ENCODE measurements at regions not wholly inside any gene's neighbourhood (a gene's known extent, or its start where the extent isn't known, plus 50 kb on each side); places are given as distances from the start of the nearest gene placed in this dataset.
"Not testable (repeated sequence)": the region's sequence is repeated elsewhere in the genome, so short reads cannot be mapped to it uniquely, and the experiment has no call there.

DNA sequence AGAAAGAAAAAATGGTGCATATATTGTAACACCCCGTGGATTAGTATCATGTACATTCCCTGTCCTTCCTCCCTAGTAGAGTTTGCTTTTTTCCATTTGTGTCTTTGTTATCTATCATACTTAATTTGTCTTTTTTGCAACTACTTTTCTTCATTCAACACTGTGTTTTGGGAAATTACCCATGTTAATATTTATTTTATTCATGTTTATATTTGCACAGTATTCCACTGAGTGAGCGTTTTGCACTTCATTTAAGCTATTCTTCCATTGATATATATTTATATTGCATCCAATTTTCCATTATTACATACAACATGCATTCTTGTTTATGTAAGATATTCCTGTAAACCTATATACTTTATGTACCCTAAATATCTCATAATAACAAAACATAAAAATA, 57.6 kb upstream of the FAM171A1 start:
- 46 to 56% methylated on average over 2 of the region's 2 CpGs for WGBS, 2 donors (ENCODE audit: low coverage in 1 of 2)
- DNase-seq = no peak
- no peak overlapping the region for H3K4me3 ChIP-seq
- in situ Hi-C loops (cut with MboI; ENCODE audit: low pct_ligation_motif_present in 1 of 4, low pct_unique_long_range_greater_than_20kb in 1 of 4, low sequenced_read_pairs in 3 of 4) (loop anchor here in 1 of 4 donors (25.0 kb wide), 2 partner anchors 284 to 384 kb away; partner anchors contain the start of gene ITGA8), intact Hi-C loops (cut with DNase I; ENCODE audit: low total_unique reads) (no loop called here)
- H3K27ac ChIP-seq = no peak overlapping the region
- H3K36me3 ChIP-seq = no peaks in the 10 kb centered on the region
- no peaks in the 10 kb centered on the region for H3K27me3 ChIP-seq
- TF ChIP-seq EP300 (IDR thresholded peaks at IDR 0.05; ENCODE audit: low read depth) (no peak), POLR2A (IDR thresholded peaks at IDR 0.05) (no peak), POLR2AphosphoS5 (IDR thresholded peaks at IDR 0.05) (no peak)
- TF ChIP-seq, protein P1, sequence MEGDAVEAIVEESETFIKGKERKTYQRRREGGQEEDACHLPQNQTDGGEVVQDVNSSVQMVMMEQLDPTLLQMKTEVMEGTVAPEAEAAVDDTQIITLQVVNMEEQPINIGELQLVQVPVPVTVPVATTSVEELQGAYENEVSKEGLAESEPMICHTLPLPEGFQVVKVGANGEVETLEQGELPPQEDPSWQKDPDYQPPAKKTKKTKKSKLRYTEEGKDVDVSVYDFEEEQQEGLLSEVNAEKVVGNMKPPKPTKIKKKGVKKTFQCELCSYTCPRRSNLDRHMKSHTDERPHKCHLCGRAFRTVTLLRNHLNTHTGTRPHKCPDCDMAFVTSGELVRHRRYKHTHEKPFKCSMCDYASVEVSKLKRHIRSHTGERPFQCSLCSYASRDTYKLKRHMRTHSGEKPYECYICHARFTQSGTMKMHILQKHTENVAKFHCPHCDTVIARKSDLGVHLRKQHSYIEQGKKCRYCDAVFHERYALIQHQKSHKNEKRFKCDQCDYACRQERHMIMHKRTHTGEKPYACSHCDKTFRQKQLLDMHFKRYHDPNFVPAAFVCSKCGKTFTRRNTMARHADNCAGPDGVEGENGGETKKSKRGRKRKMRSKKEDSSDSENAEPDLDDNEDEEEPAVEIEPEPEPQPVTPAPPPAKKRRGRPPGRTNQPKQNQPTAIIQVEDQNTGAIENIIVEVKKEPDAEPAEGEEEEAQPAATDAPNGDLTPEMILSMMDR (IDR thresholded peaks at IDR 0.05) = no peak
- no peaks in the 10 kb centered on the region for H3K4me1 ChIP-seq
- H3K9me3 ChIP-seq = no peaks in the 10 kb centered on the region

DNA sequence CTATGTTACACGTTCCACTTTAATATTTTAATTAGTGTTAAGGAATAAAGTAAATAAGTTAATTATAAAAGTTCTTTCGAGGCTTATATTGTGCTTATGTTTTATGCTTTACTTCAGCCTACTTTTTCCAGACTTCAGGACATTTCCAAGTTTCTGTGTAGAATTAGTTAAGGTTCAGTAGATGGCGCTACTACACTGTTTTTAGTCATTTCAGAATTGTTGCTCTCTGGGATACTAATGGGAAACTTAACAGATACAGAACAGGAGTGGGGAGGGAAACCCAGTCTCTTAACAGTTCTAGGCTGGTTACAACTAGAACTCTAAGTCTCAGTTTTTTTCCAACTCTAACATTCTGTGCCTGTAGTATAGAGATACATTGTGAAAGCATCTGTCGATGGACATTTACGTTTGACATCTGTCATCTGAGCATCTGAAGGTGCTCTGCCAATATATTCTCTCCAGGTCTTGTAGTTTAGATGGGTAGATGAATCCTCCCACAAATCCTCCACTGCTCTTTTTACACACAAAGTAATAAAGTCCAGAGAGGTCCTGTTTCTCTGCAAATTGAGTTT, 56.8 kb upstream of the FAM171A1 start:
- in situ Hi-C loops (cut with MboI; ENCODE audit: low pct_ligation_motif_present in 1 of 4, low pct_unique_long_range_greater_than_20kb in 1 of 4, low sequenced_read_pairs in 3 of 4) (loop anchor here in 1 of 4 donors (25.0 kb wide), 2 partner anchors 284 to 384 kb away; partner anchors contain the start of gene ITGA8), intact Hi-C loops (cut with DNase I; ENCODE audit: low total_unique reads) (no loop called here)
- Histone ChIP-seq H3K4me1 (no peaks in the 10 kb centered on the region), H3K4me3 (no peak overlapping the region), H3K36me3 (no peaks in the 10 kb centered on the region), H3K27ac (no peak overlapping the region), H3K27me3 (no peaks in the 10 kb centered on the region), H3K9me3 (no peaks in the 10 kb centered on the region)
- no peak for DNase-seq
- WGBS, 2 donors (ENCODE audit: low coverage in 1 of 2) = 33 to 38% methylated on average over 5 of the region's 5 CpGs
- no peak for TF ChIP-seq POLR2AphosphoS5 (IDR thresholded peaks at IDR 0.05)
- TF ChIP-seq EP300 (IDR thresholded peaks at IDR 0.05; ENCODE audit: low read depth) = no peak
- no peak for TF ChIP-seq POLR2A (IDR thresholded peaks at IDR 0.05)
- TF ChIP-seq, protein P1 (IDR thresholded peaks at IDR 0.05) = peak; percentile 34 to 48 (median 43)

DNA sequence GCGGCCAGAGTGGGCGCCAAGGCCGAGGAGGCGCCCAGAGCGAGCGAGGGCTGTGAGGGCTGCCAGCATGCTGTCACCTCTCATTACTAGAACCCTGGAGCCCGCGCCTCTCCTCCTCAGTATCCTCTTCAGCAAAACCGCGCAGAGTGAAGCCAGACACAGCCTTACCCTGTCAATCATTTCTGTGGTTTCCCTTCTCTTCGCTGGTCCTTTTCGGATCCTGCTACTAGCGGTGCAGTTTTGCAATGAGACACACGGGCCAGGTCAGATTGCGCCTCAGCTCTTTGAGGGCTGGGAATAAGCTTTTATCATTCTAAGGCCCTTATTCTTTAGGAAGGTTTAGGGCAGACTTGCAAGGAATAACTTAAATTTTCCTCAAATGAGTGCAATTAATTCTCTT, 55.5 kb upstream of the FAM171A1 start:
- no peaks in the 10 kb centered on the region for H3K27me3 ChIP-seq
- intact Hi-C loops (cut with DNase I; ENCODE audit: low total_unique reads) = no loop called here
- no peak overlapping the region for H3K27ac ChIP-seq
- H3K36me3 ChIP-seq = no peaks in the 10 kb centered on the region
- DNase-seq = no peak
- in situ Hi-C loops (cut with MboI; ENCODE audit: low pct_ligation_motif_present in 1 of 4, low pct_unique_long_range_greater_than_20kb in 1 of 4, low sequenced_read_pairs in 3 of 4) = loop anchor here in 1 of 4 donors (25.0 kb wide), 2 partner anchors 286 to 386 kb away; partner anchors contain the start of gene ITGA8
- TF ChIP-seq EP300 (IDR thresholded peaks at IDR 0.05; ENCODE audit: low read depth) (no peak), POLR2AphosphoS5 (IDR thresholded peaks at IDR 0.05) (no peak), POLR2A (IDR thresholded peaks at IDR 0.05) (no peak)
- TF ChIP-seq, protein P1 (IDR thresholded peaks at IDR 0.05) = no peak
- no peaks in the 10 kb centered on the region for H3K4me1 ChIP-seq
- no peak overlapping the region for H3K4me3 ChIP-seq
- no peaks in the 10 kb centered on the region for H3K9me3 ChIP-seq
- 78% methylated on average over 13 of the region's 15 CpGs; no CpG with 5 or more reads in 1 of the 2 donors for WGBS, 2 donors (ENCODE audit: low coverage in 1 of 2)

DNA sequence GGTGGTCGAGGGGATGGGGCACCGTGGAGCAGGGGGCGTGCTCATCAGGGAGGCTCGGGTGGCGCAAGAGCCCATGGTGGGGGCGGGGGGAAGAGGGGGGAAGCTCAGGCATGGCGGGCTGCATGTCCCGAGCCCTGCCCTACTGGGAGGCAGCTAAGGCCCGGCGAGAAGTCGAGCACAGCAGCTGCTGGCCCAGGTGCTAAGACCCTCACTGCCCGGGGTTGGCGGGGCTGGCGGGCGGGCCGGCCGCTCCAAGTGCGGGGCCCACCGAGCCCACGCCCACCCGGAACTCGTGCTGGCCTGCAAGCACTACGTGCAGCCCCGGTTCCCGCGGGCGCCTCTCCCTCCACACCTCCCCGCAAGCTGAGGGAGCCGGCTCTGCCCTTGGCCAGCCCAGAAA, 55.0 kb upstream of the FAM171A1 start:
- Histone ChIP-seq H3K4me1 (no peaks in the 10 kb centered on the region), H3K27ac (no peak overlapping the region), H3K4me3 (no peak overlapping the region), H3K27me3 (no peaks in the 10 kb centered on the region), H3K36me3 (no peaks in the 10 kb centered on the region), H3K9me3 (no peaks in the 10 kb centered on the region)
- WGBS, 2 donors (ENCODE audit: low coverage in 1 of 2) = 89 to 100% methylated on average over 2 to 17 of the region's 29 CpGs
- intact Hi-C loops (cut with DNase I; ENCODE audit: low total_unique reads) (no loop called here), in situ Hi-C loops (cut with MboI; ENCODE audit: low pct_ligation_motif_present in 1 of 4, low pct_unique_long_range_greater_than_20kb in 1 of 4, low sequenced_read_pairs in 3 of 4) (loop anchor here in 1 of 4 donors (25.0 kb wide), 2 partner anchors 286 to 386 kb away; partner anchors contain the start of gene ITGA8)
- no peak for DNase-seq
- TF ChIP-seq, protein P1 (IDR thresholded peaks at IDR 0.05) = no peak
- no peak for TF ChIP-seq POLR2AphosphoS5 (IDR thresholded peaks at IDR 0.05)

DNA sequence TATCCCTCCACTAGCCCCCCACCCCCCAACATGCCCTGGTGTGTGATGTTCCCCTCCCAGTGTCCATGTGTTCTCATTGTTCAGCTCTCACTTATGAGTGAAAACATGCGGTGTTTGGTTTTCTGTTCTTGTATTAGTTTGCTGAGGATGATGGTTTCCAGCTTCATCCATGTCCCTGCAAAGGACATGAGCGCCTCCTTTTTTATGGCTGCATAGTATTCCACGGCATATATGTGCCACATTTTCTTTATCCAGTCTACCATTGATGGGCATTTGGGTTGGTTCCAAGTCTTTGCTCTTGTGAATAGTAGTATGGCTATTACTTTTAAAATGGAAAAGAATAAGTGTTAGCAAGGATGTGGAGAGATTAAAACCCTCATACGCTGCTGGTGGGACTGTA, 50.8 kb upstream of the FAM171A1 start:
- in situ Hi-C loops (cut with MboI; ENCODE audit: low pct_ligation_motif_present in 1 of 4, low pct_unique_long_range_greater_than_20kb in 1 of 4, low sequenced_read_pairs in 3 of 4); H3K27me3 ChIP-seq; H3K4me1 ChIP-seq; intact Hi-C loops (cut with DNase I; ENCODE audit: low total_unique reads); DNase-seq; H3K27ac ChIP-seq; H3K9me3 ChIP-seq; H3K36me3 ChIP-seq; H3K4me3 ChIP-seq: not testable (repeated sequence)
- 99 to 100% methylated on average over 2 to 4 of the region's 4 CpGs for WGBS, 2 donors (ENCODE audit: low coverage in 1 of 2)
